SK-N-SH (cell line): ENCODE measurements at regions not wholly inside any gene's neighbourhood (a gene's known extent, or its start where the extent isn't known, plus 50 kb on each side); places are given as distances from the start of the nearest gene placed in this dataset.
"Not testable (repeated sequence)": the region's sequence is repeated elsewhere in the genome, so short reads cannot be mapped to it uniquely, and the experiment has no call there.

Experiments used
- CTCF ChIA-PET: fragments of 300-600, 350-600 bp; formaldehyde crosslinking; extraction: SDS; loops from one replicate; lab custom pipeline; 2021; lab: Yijun Ruan, JAX
- POLR2A ChIA-PET: fragments of 350-600 bp; sonication (Branson Sonifier 250); formaldehyde crosslinking; extraction: SDS; loops from one replicate; lab custom pipeline; 2020; ENCODE audit warnings: antibody characterized with exemption, inconsistent platforms; lab: Yijun Ruan, JAX
- DNase-seq: peaks from one replicate; pipeline ENCODE4 v3.0.0; 2012
- H2AFZ ChIP-seq: fragments of 200-600 bp; sonication (generic); 2 replicates; pipeline ENCODE4 v1.8.1; 2016; ENCODE audit warnings: antibody characterized with exemption, mild to moderate bottlenecking, low read depth
- H3F3A ChIP-seq: fragments of 200-600 bp; sonication (generic); replicated peaks from 2 replicates; pipeline ENCODE3; 2016; ENCODE audit warnings: antibody characterized with exemption, mild to moderate bottlenecking; ENCODE audit not compliant: insufficient read depth
- H3K27ac ChIP-seq, 2 experiments: fragments of 200-500 bp in 1 of 2; fragments of 200-600 bp in 1 of 2; sonication (Bioruptor generic) in 1 of 2; sonication (generic), shearing (Covaris generic) in 1 of 2; 2 replicates each; pipeline versions ENCODE4 v1.5.1 to v1.6.1; 2014 to 2016; ENCODE audit warnings: low read depth in 2 of 2, inconsistent platforms in 1 of 2, low read length in 1 of 2, mild to moderate bottlenecking in 1 of 2, mixed read lengths in 1 of 2
- H3K27me3 ChIP-seq: fragments of 200-600 bp; sonication (generic), shearing (Covaris generic); 2 replicates; pipeline ENCODE4 v1.6.1; 2016; ENCODE audit warnings: mixed run types; ENCODE audit not compliant: insufficient read depth
- H3K36me3 ChIP-seq, 2 experiments: fragments of 200-500 bp in 1 of 2; fragments of 200-600 bp in 1 of 2; sonication (Bioruptor generic) in 1 of 2; sonication (generic) in 1 of 2; replicated peaks in 1 of 2; 2 replicates each; pipeline versions ENCODE3 to v1.5.1; 2014 to 2016; ENCODE audit warnings: low read length in 1 of 2, mild to moderate bottlenecking in 1 of 2; ENCODE audit not compliant: insufficient read depth in 2 of 2, control insufficient read depth in 1 of 2
- H3K4me1 ChIP-seq, 2 experiments: fragments of 200-500 bp in 1 of 2; fragments of 200-600 bp in 1 of 2; sonication (Bioruptor generic) in 1 of 2; sonication (generic), shearing (Covaris generic) in 1 of 2; 2 replicates each; pipeline versions ENCODE4 v1.5.1 to v1.6.1; 2014 to 2016; ENCODE audit warnings: low read depth in 1 of 2, low read length in 1 of 2, mixed run types in 1 of 2; ENCODE audit not compliant: insufficient read depth in 2 of 2, control insufficient read depth in 1 of 2
- H3K4me2 ChIP-seq: fragments of 200-600 bp; sonication (generic), shearing (Covaris generic); 2 replicates; pipeline ENCODE4 v1.6.1; 2017; ENCODE audit warnings: mixed run types
- H3K4me3 ChIP-seq, 2 experiments: fragments of 200-500 bp in 1 of 2; fragments of 200-600 bp in 1 of 2; sonication (Bioruptor generic) in 1 of 2; sonication (generic), shearing (Covaris generic) in 1 of 2; 2 replicates each; pipeline versions ENCODE4 v1.5.1 to v1.8.1; 2014 to 2016; ENCODE audit warnings: low read depth in 2 of 2, inconsistent platforms in 1 of 2, low read length in 1 of 2, mild to moderate bottlenecking in 1 of 2, mixed read lengths in 1 of 2, moderate library complexity in 1 of 2
- H3K79me2 ChIP-seq: fragments of 200-600 bp; sonication (generic); 2 replicates; pipeline ENCODE4 v1.8.1; 2017; ENCODE audit warnings: mild to moderate bottlenecking; ENCODE audit not compliant: insufficient read depth
- H3K9ac ChIP-seq: fragments of 200-600 bp; sonication (generic); 2 replicates; pipeline ENCODE4 v1.6.1; 2017; ENCODE audit warnings: mixed run types
- H3K9me2 ChIP-seq: fragments of 200-600 bp; sonication (generic); 2 replicates; pipeline ENCODE4 v1.6.1; 2017; ENCODE audit warnings: mixed run types
- H3K9me3 ChIP-seq: fragments of 200-600 bp; sonication (generic); 2 replicates; pipeline ENCODE4 v1.6.1; 2017; ENCODE audit warnings: mixed run types, mild to moderate bottlenecking, moderate library complexity
- H4K20me1 ChIP-seq: fragments of 200-600 bp; sonication (generic); 2 replicates; pipeline ENCODE4 v1.6.1; 2017; ENCODE audit warnings: mild to moderate bottlenecking, mixed run types; ENCODE audit not compliant: insufficient read depth
- CHD2 ChIP-seq: fragments of 150-350 bp; IDR thresholded peaks from 2 replicates; pipeline ENCODE4 v1.6.1; 2018; ENCODE audit warnings: low read length; ENCODE audit not compliant: partially characterized antibody
- ELF1 ChIP-seq: IDR thresholded peaks from 2 replicates; pipeline ENCODE4 v1.4.0; 2012
- EP300 ChIP-seq, 2 experiments: IDR thresholded peaks; 2 replicates each; pipeline versions ENCODE4 v1.4.0 to v1.6.1; 2012; ENCODE audit warnings: borderline replicate concordance in 1 of 2, low read depth in 1 of 2, low read length in 1 of 2
- GABPA ChIP-seq: IDR thresholded peaks from 2 replicates; pipeline ENCODE4 v1.4.0; 2012; ENCODE audit warnings: low read depth, mild to moderate bottlenecking
- GATA2 ChIP-seq: sonication (generic); formaldehyde crosslinking; IDR thresholded peaks from 2 replicates; pipeline ENCODE4 v1.5.0; 2020; ENCODE audit warnings: mild to moderate bottlenecking, missing genetic modification reagents
- MXI1 ChIP-seq: IDR thresholded peaks from 2 replicates; pipeline ENCODE4 v1.6.1; 2012; ENCODE audit warnings: mild to moderate bottlenecking, low read depth, low read length, improper control_type of control experiment
- NFIC ChIP-seq: IDR thresholded peaks from 2 replicates; pipeline ENCODE4 v1.4.0; 2012; ENCODE audit warnings: borderline replicate concordance
- POLR2AphosphoS5 ChIP-seq: IDR thresholded peaks from 2 replicates; pipeline ENCODE4 v1.6.1; 2012; ENCODE audit warnings: low read depth, low read length
- RCOR1 ChIP-seq: fragments of 150-350 bp; IDR thresholded peaks from 2 replicates; pipeline ENCODE4 v1.6.1; 2017; ENCODE audit warnings: antibody characterized with exemption, low read length
- REST ChIP-seq: IDR thresholded peaks from 2 replicates; pipeline ENCODE4 v1.6.1; 2012; ENCODE audit warnings: mild to moderate bottlenecking, low read depth, low read length, moderate library complexity
- RXRA ChIP-seq: IDR thresholded peaks from 2 replicates; pipeline ENCODE4 v1.4.0; 2012; ENCODE audit warnings: low read depth, mild to moderate bottlenecking, borderline replicate concordance
- SIN3A ChIP-seq: IDR thresholded peaks from 2 replicates; pipeline ENCODE4 v1.6.1; 2012; ENCODE audit warnings: low read depth, mild to moderate bottlenecking, low read length, moderate library complexity, borderline replicate concordance
- TAF1 ChIP-seq: IDR thresholded peaks from 2 replicates; pipeline ENCODE4 v1.6.1; 2012; ENCODE audit warnings: low read depth, mild to moderate bottlenecking, low read length, moderate library complexity, borderline replicate concordance
- TEAD4 ChIP-seq: IDR thresholded peaks from 2 replicates; pipeline ENCODE4 v1.4.0; 2012; ENCODE audit warnings: mild to moderate bottlenecking, borderline replicate concordance; ENCODE audit not compliant: insufficient read depth
- YY1 ChIP-seq: IDR thresholded peaks from 2 replicates; pipeline ENCODE4 v1.4.0; 2012; ENCODE audit warnings: low read depth, mild to moderate bottlenecking
- WGBS: methylation state at CpG from one replicate; pipeline ENCODE4 v1.1.6; 2017; ENCODE audit warnings: low lambda C conversion rate; 5-methylcytosine and 5-hydroxymethylcytosine counted together
- TF ChIP-seq, protein P1 (sequence below): fragments of 150-350 bp; IDR thresholded peaks from 2 replicates; pipeline ENCODE4 v1.6.1; 2016; ENCODE audit warnings: mild to moderate bottlenecking, low read depth, low read length
- TF ChIP-seq, protein P2 (sequence below): IDR thresholded peaks from 2 replicates; pipeline ENCODE4 v1.4.0; 2012; ENCODE audit warnings: low read depth, borderline replicate concordance

DNA sequence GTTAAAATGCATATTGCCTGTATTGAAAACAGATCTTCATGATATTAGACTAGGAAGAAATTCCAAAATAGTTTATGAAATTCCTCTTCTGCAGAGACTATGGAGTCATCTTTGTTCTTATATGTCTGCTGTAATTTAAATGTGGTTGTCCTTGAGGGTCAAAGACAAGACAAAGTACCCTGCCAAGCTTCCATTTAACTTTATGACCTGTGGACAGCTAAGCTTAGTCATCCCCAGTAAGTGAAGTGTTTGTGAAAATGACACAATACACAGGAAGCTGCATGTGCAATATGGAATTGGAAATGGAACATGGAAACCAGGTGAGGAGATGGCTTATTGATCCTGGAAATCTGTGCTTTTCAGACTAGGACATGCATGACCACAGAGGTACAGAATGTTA is 68.5 kb upstream of the GBE1 start:
- no peak overlapping the region for H3K9ac ChIP-seq
- H3K27me3 ChIP-seq: no peaks in the 10 kb centered on the region
- H4K20me1 ChIP-seq: no peaks in the 10 kb centered on the region
- H3K9me2 ChIP-seq: no peaks in the 10 kb centered on the region
- H3K36me3 ChIP-seq: no peaks in the 10 kb centered on the region
- no peaks in the 10 kb centered on the region for H3K9me3 ChIP-seq
- no peaks in the 10 kb centered on the region for H3K4me1 ChIP-seq
- DNase-seq: no peak
- H3K4me3 ChIP-seq: no peak overlapping the region
- no peak overlapping the region for H3K4me2 ChIP-seq
- ChIA-PET POLR2A (no interaction called here), CTCF (no interaction called here)
- H2AFZ ChIP-seq: no peak overlapping the region
- TF ChIP-seq TEAD4 (no peak), YY1 (no peak), MXI1 (no peak), RCOR1 (no peak), GABPA (no peak)
- TF ChIP-seq, protein P1, sequence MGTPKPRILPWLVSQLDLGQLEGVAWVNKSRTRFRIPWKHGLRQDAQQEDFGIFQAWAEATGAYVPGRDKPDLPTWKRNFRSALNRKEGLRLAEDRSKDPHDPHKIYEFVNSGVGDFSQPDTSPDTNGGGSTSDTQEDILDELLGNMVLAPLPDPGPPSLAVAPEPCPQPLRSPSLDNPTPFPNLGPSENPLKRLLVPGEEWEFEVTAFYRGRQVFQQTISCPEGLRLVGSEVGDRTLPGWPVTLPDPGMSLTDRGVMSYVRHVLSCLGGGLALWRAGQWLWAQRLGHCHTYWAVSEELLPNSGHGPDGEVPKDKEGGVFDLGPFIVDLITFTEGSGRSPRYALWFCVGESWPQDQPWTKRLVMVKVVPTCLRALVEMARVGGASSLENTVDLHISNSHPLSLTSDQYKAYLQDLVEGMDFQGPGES: no peak
- H3K79me2 ChIP-seq: no peaks in the 10 kb centered on the region
- H3K27ac ChIP-seq: no peak overlapping the region
- H3F3A ChIP-seq: no peaks in the 10 kb centered on the region

GRCh38 chr3:81829272-81829671 is 67.8 kb upstream of the GBE1 start:
- H3K4me3 ChIP-seq, H3K9me3 ChIP-seq, H3K79me2 ChIP-seq, CTCF ChIA-PET, H3K9ac ChIP-seq, H4K20me1 ChIP-seq, H3K27me3 ChIP-seq, H3K9me2 ChIP-seq, H3K4me1 ChIP-seq, H3K27ac ChIP-seq, H3K36me3 ChIP-seq, POLR2A ChIA-PET, H3F3A ChIP-seq, H2AFZ ChIP-seq, H3K4me2 ChIP-seq, DNase-seq: not testable (repeated sequence)
- 80% methylated on average over 5 of the region's 5 CpGs for WGBS

- Histone ChIP-seq H3K9me2 (no peaks in the 10 kb centered on the region), H4K20me1 (no peaks in the 10 kb centered on the region), H3K4me3 (no peak overlapping the region), H3K79me2 (no peaks in the 10 kb centered on the region), H3F3A (no peaks in the 10 kb centered on the region), H3K9me3 (no peaks in the 10 kb centered on the region), H2AFZ (no peak overlapping the region), H3K27ac (no peak overlapping the region), H3K27me3 (no peaks in the 10 kb centered on the region), H3K4me1 (no peaks in the 10 kb centered on the region), H3K4me2 (no peak overlapping the region), H3K9ac (no peak overlapping the region), H3K36me3 (no peaks in the 10 kb centered on the region)
- POLR2A ChIA-PET: no interaction called here
- WGBS: 47% methylated on average over 2 of the region's 2 CpGs
- TF ChIP-seq REST (no peak), EP300 (IDR thresholded peaks at IDR 0.05; ENCODE audit: borderline replicate concordance in 1 of 2, low read depth in 1 of 2, low read length in 1 of 2) (no peak), CHD2 (no peak), GATA2 (CRISPR knock-in tag) (no peak), NFIC (no peak), POLR2AphosphoS5 (no peak), TAF1 (no peak), ELF1 (no peak), RXRA (no peak), SIN3A (no peak)
- TF ChIP-seq, protein P2, sequence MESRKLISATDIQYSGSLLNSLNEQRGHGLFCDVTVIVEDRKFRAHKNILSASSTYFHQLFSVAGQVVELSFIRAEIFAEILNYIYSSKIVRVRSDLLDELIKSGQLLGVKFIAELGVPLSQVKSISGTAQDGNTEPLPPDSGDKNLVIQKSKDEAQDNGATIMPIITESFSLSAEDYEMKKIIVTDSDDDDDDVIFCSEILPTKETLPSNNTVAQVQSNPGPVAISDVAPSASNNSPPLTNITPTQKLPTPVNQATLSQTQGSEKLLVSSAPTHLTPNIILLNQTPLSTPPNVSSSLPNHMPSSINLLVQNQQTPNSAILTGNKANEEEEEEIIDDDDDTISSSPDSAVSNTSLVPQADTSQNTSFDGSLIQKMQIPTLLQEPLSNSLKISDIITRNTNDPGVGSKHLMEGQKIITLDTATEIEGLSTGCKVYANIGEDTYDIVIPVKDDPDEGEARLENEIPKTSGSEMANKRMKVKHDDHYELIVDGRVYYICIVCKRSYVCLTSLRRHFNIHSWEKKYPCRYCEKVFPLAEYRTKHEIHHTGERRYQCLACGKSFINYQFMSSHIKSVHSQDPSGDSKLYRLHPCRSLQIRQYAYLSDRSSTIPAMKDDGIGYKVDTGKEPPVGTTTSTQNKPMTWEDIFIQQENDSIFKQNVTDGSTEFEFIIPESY: no peak
- CTCF ChIA-PET: interaction anchor here (0.6 to 1.0 kb wide), 2 partner anchors 10 to 582 kb away, joined by 3 to 5 read pairs; no protein-coding TSS in a partner anchor
- DNase-seq: no peak
Measured at GRCh38 chr3:81823882-81824395, 62.5 kb upstream of the GBE1 start.
